ENCODE measurements at regions not wholly inside any gene's neighbourhood (a gene's known extent, or its start where the extent isn't known, plus 50 kb on each side); places are given as distances from the start of the nearest gene placed in this dataset.

DNA sequence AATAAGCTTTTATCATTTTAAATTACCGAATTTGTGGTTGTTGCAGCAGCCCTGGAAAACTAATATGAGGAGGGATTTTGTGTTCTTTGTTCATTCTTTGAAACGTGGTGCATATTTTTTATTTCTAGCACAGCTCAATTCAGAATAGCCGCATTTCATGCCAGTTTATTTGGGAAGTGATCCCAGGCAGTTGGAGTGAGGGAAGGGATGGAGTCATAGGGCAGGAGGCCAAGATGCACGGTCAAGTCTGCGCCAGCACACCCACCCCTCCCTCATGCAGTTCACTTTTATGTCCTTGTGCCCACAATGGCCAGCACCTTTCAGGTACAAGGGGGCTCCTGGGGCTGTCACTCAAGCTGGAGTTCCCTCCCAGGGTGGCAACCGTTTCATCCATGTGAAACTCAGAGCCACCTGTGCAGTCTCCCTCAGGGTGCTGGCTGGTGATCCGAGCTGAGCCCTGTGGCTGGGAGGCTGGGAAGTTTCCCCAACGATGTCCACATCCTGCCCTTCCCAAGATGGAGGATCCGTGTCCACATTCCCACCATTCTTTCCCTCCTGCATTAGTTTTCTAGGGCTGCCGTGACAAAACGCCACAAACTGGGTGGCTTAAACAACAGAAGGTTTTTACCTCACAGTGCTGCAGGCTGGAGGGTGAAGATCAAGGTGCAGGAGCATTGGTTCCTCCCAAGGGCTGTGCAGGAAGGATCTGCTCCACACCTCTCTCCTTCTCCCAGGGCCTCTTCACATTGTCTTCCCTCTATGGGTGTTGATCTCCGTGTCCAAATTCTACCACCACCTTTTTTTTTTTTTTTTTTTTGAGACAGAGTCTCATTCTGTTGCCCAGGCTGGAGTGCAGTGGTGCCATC lies 68.5 kb upstream of the ITGA6 start:
- Histone ChIP-seq H3K36me3 (ENCODE audit: control insufficient read depth, insufficient read depth, low read length) (no peaks in the 10 kb centered on the region), H4K20me1 (ENCODE audit: control insufficient read depth, extremely low read depth, insufficient read depth, low read length) (no peaks in the 10 kb centered on the region), H3K4me2 (ENCODE audit: extremely low read depth, insufficient read depth, low read length) (no peak overlapping the region), H3K27ac (ENCODE audit: insufficient read depth, low read length) (no peak overlapping the region), H2AFZ (ENCODE audit: low read length) (no peak overlapping the region), H3K4me1 (ENCODE audit: control insufficient read depth, extremely low read depth, insufficient read depth, low read length) (no peaks in the 10 kb centered on the region), H3K79me2 (ENCODE audit: control insufficient read depth, insufficient read depth, low read length) (no peaks in the 10 kb centered on the region), H3K27me3 (ENCODE audit: control insufficient read depth, insufficient read depth, low read length) (no peaks in the 10 kb centered on the region), H3K9ac (ENCODE audit: insufficient read depth, low read length) (no peak overlapping the region), H3K9me3 (ENCODE audit: control insufficient read depth, insufficient read depth, low read depth, low read length) (no peaks in the 10 kb centered on the region), H3K4me3 (replicated peaks in 1 of 4; ENCODE audit: control extremely low read depth in 1 of 4, insufficient read depth in 1 of 4, low read depth in 3 of 4, low read length in 4 of 4) (no peak overlapping the region)
- TF ChIP-seq, protein P1, sequence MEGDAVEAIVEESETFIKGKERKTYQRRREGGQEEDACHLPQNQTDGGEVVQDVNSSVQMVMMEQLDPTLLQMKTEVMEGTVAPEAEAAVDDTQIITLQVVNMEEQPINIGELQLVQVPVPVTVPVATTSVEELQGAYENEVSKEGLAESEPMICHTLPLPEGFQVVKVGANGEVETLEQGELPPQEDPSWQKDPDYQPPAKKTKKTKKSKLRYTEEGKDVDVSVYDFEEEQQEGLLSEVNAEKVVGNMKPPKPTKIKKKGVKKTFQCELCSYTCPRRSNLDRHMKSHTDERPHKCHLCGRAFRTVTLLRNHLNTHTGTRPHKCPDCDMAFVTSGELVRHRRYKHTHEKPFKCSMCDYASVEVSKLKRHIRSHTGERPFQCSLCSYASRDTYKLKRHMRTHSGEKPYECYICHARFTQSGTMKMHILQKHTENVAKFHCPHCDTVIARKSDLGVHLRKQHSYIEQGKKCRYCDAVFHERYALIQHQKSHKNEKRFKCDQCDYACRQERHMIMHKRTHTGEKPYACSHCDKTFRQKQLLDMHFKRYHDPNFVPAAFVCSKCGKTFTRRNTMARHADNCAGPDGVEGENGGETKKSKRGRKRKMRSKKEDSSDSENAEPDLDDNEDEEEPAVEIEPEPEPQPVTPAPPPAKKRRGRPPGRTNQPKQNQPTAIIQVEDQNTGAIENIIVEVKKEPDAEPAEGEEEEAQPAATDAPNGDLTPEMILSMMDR (conservative IDR thresholded peaks at IDR 0.05 in 1 of 2, IDR thresholded peaks at IDR 0.05 in 1 of 2; ENCODE audit: low read depth in 1 of 2, low read length in 2 of 2), result no peak
- TF ChIP-seq EZH2 (IDR thresholded peaks at IDR 0.05; ENCODE audit: low read length, missing control alignments), result no peak
- peak; percentile 22 to 36 for DNase-seq (ENCODE audit: low read depth in 2 of 2)

DNA sequence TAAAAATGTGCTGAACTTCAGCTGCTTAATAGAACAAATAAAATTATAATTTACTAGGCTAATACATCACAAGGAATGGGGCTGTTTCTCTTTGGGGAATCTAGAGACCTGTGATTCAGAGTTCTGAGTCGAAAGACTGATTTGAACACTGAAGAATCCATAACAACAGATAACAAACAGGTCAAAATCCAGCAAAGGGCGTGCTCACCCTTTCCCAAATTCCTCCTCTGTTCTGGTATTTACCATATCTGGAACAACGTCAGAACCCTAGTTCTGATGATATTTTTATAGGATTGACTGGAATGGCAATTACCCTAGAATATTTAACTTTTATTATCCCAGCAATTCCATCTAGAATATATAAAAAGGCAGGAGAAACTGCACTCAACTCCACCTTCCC lies 66.0 kb upstream of the ITGA6 start:
- Histone ChIP-seq H3K9ac (ENCODE audit: insufficient read depth, low read length) (no peak overlapping the region), H3K9me3 (ENCODE audit: control insufficient read depth, insufficient read depth, low read depth, low read length) (no peaks in the 10 kb centered on the region), H3K79me2 (ENCODE audit: control insufficient read depth, insufficient read depth, low read length) (no peaks in the 10 kb centered on the region), H2AFZ (ENCODE audit: low read length) (no peak overlapping the region), H4K20me1 (ENCODE audit: control insufficient read depth, extremely low read depth, insufficient read depth, low read length) (no peaks in the 10 kb centered on the region), H3K4me1 (ENCODE audit: control insufficient read depth, extremely low read depth, insufficient read depth, low read length) (no peaks in the 10 kb centered on the region), H3K27me3 (ENCODE audit: control insufficient read depth, insufficient read depth, low read length) (no peaks in the 10 kb centered on the region), H3K4me3 (replicated peaks in 1 of 4; ENCODE audit: control extremely low read depth in 1 of 4, insufficient read depth in 1 of 4, low read depth in 3 of 4, low read length in 4 of 4) (no peak overlapping the region), H3K36me3 (ENCODE audit: control insufficient read depth, insufficient read depth, low read length) (no peaks in the 10 kb centered on the region), H3K4me2 (ENCODE audit: extremely low read depth, insufficient read depth, low read length) (no peak overlapping the region), H3K27ac (ENCODE audit: insufficient read depth, low read length) (no peak overlapping the region)
- TF ChIP-seq, protein P1 (conservative IDR thresholded peaks at IDR 0.05 in 1 of 2, IDR thresholded peaks at IDR 0.05 in 1 of 2; ENCODE audit: low read depth in 1 of 2, low read length in 2 of 2), result no peak
- TF ChIP-seq EZH2 (IDR thresholded peaks at IDR 0.05; ENCODE audit: low read length, missing control alignments), result no peak
- peak in 1 of 2 donors; percentile 56 for DNase-seq (ENCODE audit: low read depth in 2 of 2)

DNA sequence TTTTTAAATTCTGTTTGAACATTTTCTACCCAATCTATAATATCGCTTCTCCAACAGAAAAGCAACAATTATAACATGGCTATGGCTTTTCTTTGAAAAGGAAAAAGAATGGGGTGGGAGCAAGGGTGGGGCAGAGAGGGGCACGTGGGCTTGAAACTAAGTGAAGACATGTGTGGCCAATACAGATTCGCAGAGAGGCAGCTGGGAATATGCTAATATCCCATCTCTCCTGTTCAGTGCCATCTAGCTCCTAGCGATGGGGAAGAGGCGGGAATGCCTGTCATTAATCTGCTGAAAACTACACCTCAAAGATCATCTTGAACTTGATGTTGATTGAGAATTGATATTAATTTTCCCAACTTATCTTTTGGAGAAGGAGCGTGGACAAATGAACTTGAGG lies 65.5 kb upstream of the ITGA6 start:
- Histone ChIP-seq H3K79me2 (ENCODE audit: control insufficient read depth, insufficient read depth, low read length) (no peaks in the 10 kb centered on the region), H2AFZ (ENCODE audit: low read length) (no peak overlapping the region), H3K27ac (ENCODE audit: insufficient read depth, low read length) (no peak overlapping the region)

More for the DNA sequence above, 65.5 kb upstream of the ITGA6 start:
- Histone ChIP-seq H4K20me1 (ENCODE audit: control insufficient read depth, extremely low read depth, insufficient read depth, low read length) (no peaks in the 10 kb centered on the region), H3K36me3 (ENCODE audit: control insufficient read depth, insufficient read depth, low read length) (no peaks in the 10 kb centered on the region), H3K4me2 (ENCODE audit: extremely low read depth, insufficient read depth, low read length) (no peak overlapping the region), H3K4me3 (replicated peaks in 1 of 4; ENCODE audit: control extremely low read depth in 1 of 4, insufficient read depth in 1 of 4, low read depth in 3 of 4, low read length in 4 of 4) (no peak overlapping the region), H3K9ac (ENCODE audit: insufficient read depth, low read length) (no peak overlapping the region), H3K4me1 (ENCODE audit: control insufficient read depth, extremely low read depth, insufficient read depth, low read length) (no peaks in the 10 kb centered on the region), H3K27me3 (ENCODE audit: control insufficient read depth, insufficient read depth, low read length) (no peaks in the 10 kb centered on the region), H3K9me3 (ENCODE audit: control insufficient read depth, insufficient read depth, low read depth, low read length) (no peaks in the 10 kb centered on the region)
- TF ChIP-seq, protein P1 (conservative IDR thresholded peaks at IDR 0.05 in 1 of 2, IDR thresholded peaks at IDR 0.05 in 1 of 2; ENCODE audit: low read depth in 1 of 2, low read length in 2 of 2), result no peak
- no peak for TF ChIP-seq EZH2 (IDR thresholded peaks at IDR 0.05; ENCODE audit: low read length, missing control alignments)
- no peak for DNase-seq (ENCODE audit: low read depth in 2 of 2)
